HG03039 (cell line): ENCODE measurements at regions not wholly inside any gene's neighbourhood (a gene's known extent, or its start where the extent isn't known, plus 50 kb on each side); places are given as distances from the start of the nearest gene placed in this dataset.

Source experiments
- ATAC-seq: cut with Tn5 transposase; IDR thresholded peaks from one replicate; pipeline ENCODE4 v1.9.1; 2021; ENCODE audit warnings: mild to moderate bottlenecking, moderate library complexity; ENCODE audit not compliant: unreplicated experiment

GRCh38 chr2:181114021-181114420 is 133.6 kb downstream of the UBE2E3 start:
- ATAC-seq: no peak

- no peak for ATAC-seq
Observed at GRCh38 chr2:181116261-181116660, 135.9 kb downstream of the UBE2E3 start.

GRCh38 chr2:181117206-181117925 is 137.0 kb downstream of the UBE2E3 start:
- no peak for ATAC-seq

DNA sequence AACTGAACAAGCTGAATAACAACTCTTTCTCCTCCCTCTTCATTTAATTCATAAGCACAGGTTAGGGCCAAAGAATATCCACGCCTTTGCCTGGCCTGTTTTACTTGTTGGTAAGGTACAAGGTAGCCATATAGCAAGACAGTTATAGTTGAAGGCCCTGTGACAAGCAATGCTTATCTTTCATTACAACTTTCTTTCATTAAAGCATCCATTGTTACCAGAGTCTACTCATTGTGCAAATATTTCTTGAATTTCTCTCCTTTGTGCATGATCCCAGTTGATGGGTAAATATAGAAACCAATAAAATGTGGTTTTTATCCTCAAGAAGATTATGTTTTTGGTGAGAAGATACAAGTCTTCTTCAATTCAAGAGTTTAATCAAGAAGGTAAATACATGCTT is 140.2 kb downstream of the UBE2E3 start:
- no peak for ATAC-seq

DNA sequence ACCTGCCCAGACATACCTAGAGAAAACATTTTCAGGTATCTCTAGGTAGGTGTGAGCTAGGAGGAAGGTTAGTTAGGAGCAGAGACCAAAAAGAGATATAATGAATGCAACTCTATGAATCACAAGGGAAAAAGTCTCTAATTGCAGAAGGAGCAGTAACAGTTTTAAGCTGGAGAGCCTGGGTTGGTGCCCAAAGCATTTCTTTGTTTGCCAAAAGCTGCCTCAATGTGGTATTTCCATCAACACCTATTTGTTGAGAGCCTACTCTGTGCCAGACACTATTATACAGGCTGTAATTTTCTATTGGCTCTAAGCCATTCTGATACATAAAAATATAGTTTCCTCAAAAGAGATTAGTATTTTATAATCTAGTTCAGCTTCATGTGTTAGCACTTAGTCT is 141.6 kb downstream of the UBE2E3 start:
- no peak for ATAC-seq

DNA sequence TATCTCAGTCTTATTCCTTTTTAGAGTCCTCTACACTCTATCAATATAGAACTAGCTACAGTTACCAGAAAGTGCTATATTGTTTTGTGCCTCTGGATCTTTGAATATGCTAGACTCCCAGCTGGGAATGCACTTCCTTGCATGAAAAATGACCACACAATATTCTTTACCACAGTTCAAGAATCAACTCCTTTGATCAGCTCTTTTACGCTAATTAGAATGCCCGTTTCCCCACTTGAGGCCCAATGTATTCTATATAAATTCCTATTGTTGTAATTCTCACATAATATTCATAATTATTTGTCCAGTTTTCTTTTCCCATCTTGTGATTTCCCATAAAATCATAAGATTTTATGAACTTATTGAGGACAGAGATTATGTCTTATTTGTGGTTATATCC is 142.2 kb downstream of the UBE2E3 start:
- no peak for ATAC-seq

DNA sequence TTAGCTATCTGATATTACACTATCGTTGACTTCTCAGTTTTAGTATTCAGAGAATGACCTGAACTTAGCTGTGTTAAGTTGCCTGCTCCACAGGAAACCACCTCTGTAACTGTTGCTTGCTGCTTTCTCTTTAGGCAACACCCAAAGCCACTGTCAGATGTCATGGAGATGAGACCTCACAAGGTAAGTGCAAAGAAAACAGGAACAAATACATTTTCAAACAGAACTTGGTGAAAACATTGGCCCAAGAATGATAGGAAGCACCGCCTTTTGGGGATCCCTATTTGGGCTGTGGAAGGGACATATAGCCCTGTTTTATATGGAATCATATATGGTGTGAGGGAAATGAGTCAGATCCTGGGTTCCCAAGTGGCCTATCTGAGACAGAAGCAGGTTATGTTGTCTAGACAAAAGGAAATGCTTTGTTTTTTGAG is 143.4 kb downstream of the UBE2E3 start:
- peak; percentile 87 for ATAC-seq

- no peak for ATAC-seq
Observed at GRCh38 chr2:181124497-181124896, 144.1 kb downstream of the UBE2E3 start.

DNA sequence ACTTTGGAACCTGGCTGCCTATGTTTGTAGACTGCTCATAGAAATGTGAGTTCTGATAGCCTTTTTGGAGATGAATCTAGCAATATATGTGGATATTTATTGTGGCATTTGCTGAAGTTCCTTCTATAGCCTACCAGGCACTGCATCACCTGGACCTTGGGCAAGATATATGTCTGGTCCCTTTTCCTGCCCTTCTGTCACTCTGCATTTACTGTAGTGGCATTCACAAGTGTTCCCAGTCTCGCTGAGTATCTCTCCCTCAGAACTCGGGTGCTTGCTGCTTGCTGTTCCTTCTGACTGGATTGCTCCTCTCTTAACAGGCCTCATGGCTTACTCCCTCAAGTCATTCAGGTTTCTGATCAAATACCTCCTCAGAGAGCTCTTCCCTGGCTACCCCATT is 145.0 kb downstream of the UBE2E3 start:
- no peak for ATAC-seq

DNA sequence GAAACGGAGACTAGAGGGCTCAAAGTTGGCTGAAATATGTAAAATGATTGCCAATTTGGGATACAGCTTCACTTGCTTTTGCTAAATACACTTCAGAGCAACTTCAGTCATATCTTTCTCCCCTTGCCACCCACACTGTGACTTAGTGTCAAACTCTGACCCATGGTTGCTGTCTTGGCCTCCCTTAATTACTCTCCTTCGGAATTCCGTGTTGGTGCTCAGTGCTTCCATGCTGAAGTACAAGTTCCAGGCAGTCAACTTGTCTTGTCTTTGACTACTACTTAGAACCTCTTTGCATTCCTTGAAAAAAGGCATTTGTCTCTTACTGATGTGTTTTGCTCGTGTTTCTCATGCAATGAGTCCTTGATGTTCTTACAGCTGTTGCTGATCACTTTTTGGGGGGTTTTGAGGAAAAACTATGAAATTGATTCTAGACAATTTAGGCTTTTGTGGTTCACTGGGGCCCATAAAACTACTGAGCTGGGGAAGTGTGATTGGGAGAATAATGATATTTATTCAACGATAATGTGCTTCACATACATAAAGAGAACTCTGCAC is 146.0 kb downstream of the UBE2E3 start:
- no peak for ATAC-seq

DNA sequence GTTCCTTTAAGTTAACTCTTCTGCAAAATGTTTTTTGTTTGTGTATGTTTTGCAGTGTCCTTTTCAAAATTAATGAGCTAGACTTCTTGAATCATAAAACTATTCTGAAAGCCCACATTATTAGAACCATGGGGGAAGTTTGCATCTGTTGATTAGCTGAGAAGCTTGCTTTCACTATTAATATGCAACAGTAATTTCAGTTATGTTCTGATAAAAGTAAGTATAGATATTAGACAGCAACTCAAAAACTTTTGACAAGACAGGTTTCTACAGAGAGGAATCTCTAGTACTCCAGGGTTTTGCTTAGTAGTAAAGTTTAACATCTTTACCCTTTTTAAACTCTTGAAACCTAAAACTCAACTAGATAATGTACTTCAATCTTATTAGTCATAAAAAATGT is 147.8 kb downstream of the UBE2E3 start:
- peak; percentile 48 for ATAC-seq

GRCh38 chr2:181129364-181130056 is 149.1 kb downstream of the UBE2E3 start:
- ATAC-seq: no peak

- no peak for ATAC-seq
Observed at GRCh38 chr2:181130686-181131085, 150.3 kb downstream of the UBE2E3 start.

GRCh38 chr2:181131584-181131983 is 151.2 kb downstream of the UBE2E3 start:
- no peak for ATAC-seq

DNA sequence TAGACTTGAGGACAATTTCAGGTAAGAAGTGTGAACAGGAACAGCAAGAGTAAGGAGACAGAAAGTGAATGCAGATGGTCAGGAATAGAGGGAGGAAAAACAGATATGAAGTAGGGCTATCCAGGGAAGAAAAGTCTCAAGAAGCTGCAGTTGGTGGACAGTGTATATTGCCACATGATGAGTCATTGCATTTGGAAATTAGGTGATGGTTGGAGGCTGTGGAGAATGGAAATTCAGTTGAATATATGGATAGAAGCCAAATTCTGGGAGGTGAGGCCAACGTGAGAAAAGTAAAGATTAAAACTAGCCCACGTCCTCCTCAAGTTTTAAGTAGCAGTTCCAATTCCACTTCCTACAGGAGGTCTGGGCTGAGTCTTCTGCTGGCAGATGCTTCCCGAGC is 158.4 kb downstream of the UBE2E3 start:
- ATAC-seq: no peak

GRCh38 chr2:181139831-181140230 is 159.4 kb downstream of the UBE2E3 start:
- ATAC-seq: no peak

- no peak for ATAC-seq
Observed at GRCh38 chr2:181140414-181140813, 160.0 kb downstream of the UBE2E3 start.

DNA sequence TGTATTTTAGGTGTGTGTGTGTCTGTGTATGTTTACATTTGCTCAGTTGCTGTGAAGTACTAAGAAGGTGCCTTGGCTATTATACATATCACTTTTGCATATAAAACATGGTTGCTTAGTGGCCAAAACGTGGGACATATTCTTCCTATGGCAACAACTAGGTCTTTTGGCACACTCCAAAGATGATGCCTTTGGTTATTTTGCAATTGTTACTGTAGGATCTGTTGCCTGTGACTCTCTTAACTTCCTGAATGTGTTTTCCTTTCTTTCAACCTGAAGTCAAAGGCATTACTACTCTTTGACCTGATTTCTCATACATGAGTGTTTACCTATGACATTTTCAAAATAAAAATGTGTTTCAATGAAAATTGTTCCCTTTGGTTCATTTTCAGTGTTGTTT is 160.5 kb downstream of the UBE2E3 start:
- no peak for ATAC-seq

DNA sequence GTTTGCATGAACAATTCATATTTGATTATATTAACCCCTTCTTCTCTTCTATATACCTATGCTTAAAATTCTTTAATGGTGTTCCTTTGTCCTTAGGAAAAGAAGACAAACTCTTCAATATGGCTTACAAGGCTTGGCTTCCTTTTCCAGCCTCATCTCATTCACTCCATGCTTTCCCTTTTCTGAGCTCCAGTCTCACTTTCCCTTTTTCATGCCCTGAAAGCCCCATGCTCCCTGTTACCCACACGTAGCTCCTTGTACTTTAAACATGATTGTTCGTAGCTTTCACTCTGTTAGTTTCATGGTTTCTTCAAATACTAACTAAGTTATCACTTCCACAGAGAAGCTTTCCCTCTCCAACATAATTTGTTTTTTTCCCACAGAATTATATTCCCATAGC is 161.3 kb downstream of the UBE2E3 start:
- no peak for ATAC-seq

GRCh38 chr2:181142514-181142913 is 162.1 kb downstream of the UBE2E3 start:
- ATAC-seq: peak; percentile 51

GRCh38 chr2:181143790-181144300 is 163.4 kb downstream of the UBE2E3 start:
- no peak for ATAC-seq

DNA sequence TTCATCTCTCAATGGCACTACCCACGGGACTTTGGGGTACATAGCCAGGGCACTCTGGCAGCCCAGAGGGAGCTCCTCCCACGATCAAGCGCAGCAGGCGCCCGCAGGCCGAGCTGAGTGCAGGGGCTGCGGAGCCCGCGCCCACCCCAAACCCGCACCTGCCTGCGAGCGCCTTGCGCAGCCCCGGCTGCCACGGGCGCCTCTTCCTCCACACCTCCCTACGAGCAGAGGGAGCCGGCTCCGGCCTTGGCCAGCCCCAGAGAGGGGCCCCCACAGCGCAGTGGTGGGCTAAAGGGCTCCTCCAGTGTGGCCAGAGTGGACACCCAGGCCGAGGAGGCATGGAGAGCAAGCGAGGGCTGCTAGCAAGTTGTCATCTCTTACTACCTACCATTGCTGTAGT is 165.2 kb downstream of the UBE2E3 start:
- no peak for ATAC-seq
